GM12878 (cell line): ENCODE measurements at regions not wholly inside any gene's neighbourhood (a gene's known extent, or its start where the extent isn't known, plus 50 kb on each side); places are given as distances from the start of the nearest gene placed in this dataset.

ENCODE experiments used
- ATAC-seq: fragments of 200-7000 bp; cut with Tn5 transposase; 3 replicates; pipeline ENCODE4 v1.9.1; 2020; ENCODE audit warnings: mild to moderate bottlenecking, moderate library complexity
- BruUV-seq: library from RNA; stranded (reverse); fragments of 400-500 nt; replicated peaks from 2 replicates; lab custom pipeline; 2021; lab: Mats Ljungman, UMichigan
- CTCF ChIA-PET: fragments of 300-600 bp; sonication (Branson Sonifier 250); formaldehyde crosslinking; extraction: SDS; loops from one replicate; lab custom pipeline; 2021; ENCODE audit warnings: inconsistent platforms; lab: Yijun Ruan, JAX
- POLR2A ChIA-PET: fragments of 350-600 bp; formaldehyde crosslinking; extraction: SDS; loops from one replicate; lab custom pipeline; 2021; ENCODE audit warnings: inconsistent platforms; lab: Charles Lee
- RAD21 ChIA-PET: fragments of 300-600 bp; sonication (Branson Sonifier 250); formaldehyde crosslinking; loops from one replicate; lab custom pipeline; 2023; ENCODE audit warnings: antibody characterized with exemption; ENCODE audit not compliant: unreplicated experiment; lab: Charles Lee
- SMC1A ChIA-PET: fragments of 300-600 bp; sonication (Branson Sonifier 250); formaldehyde crosslinking; loops from one replicate; lab custom pipeline; 2023; ENCODE audit not compliant: unreplicated experiment, uncharacterized antibody; lab: Charles Lee
- DNase-seq: peaks from one replicate; pipeline ENCODE4 v3.0.0-alpha.2; 2011; ENCODE audit warnings: low read depth, low spot score
- FAIRE-seq: peaks from 3 replicates; lab custom pipeline; 2011; peaks lifted over from hg19 to GRCh38; lab: Jason Lieb, UNC
- H2AFZ ChIP-seq: 2 replicates; pipeline ENCODE4 v1.6.0; 2011; ENCODE audit warnings: low read depth, low read length, control low read depth; ENCODE audit not compliant: control insufficient read depth
- H3K27ac ChIP-seq: 2 replicates; pipeline ENCODE4 v1.5.1; 2011; ENCODE audit warnings: control low read depth; ENCODE audit not compliant: control insufficient read depth, insufficient read depth
- H3K27me3 ChIP-seq, 2 experiments: replicated peaks in 1 of 2; 2 replicates each; pipeline versions ENCODE4 v1.6.0 to v1.6.1; 2011; ENCODE audit warnings: low read length in 1 of 2; ENCODE audit not compliant: control insufficient read depth in 2 of 2, insufficient read depth in 2 of 2
- H3K36me3 ChIP-seq, 2 experiments: 2 replicates each; pipeline ENCODE4 v1.5.1; 2011; ENCODE audit warnings: low read length in 1 of 2; ENCODE audit not compliant: control insufficient read depth in 2 of 2, insufficient read depth in 2 of 2
- H3K4me1 ChIP-seq: 2 replicates; pipeline ENCODE4 v1.6.1; 2011; ENCODE audit warnings: mild to moderate bottlenecking, low read length, moderate library complexity, mixed read lengths; ENCODE audit not compliant: control insufficient read depth, insufficient read depth
- H3K4me2 ChIP-seq: 2 replicates; pipeline ENCODE4 v1.6.0; 2011; ENCODE audit warnings: control low read depth; ENCODE audit not compliant: control insufficient read depth, insufficient read depth
- H3K4me3 ChIP-seq: fragments of 200-600 bp; sonication (generic); 2 replicates; pipeline ENCODE4 v1.5.1; 2016
- H3K79me2 ChIP-seq: 2 replicates; pipeline ENCODE4 v1.6.0; 2011; ENCODE audit warnings: low read length; ENCODE audit not compliant: control insufficient read depth, insufficient read depth
- H3K9ac ChIP-seq: 2 replicates; pipeline ENCODE4 v1.8.0; 2011; ENCODE audit warnings: low read length, control low read depth, mixed read lengths; ENCODE audit not compliant: control insufficient read depth, insufficient read depth
- H3K9me3 ChIP-seq: replicated peaks from 3 replicates; pipeline ENCODE4 v1.5.1; 2011; ENCODE audit warnings: mild to moderate bottlenecking, low read length; ENCODE audit not compliant: control insufficient read depth, insufficient read depth
- H4K20me1 ChIP-seq: 2 replicates; pipeline ENCODE4 v1.6.0; 2011; ENCODE audit not compliant: control insufficient read depth, insufficient read depth
- ATF7 ChIP-seq: fragments of 450-650 bp; IDR thresholded peaks from 2 replicates; pipeline ENCODE4 v1.6.1; 2016; ENCODE audit warnings: low read depth, mild to moderate bottlenecking
- BACH1 ChIP-seq: fragments of 450-650 bp; IDR thresholded peaks from 2 replicates; pipeline ENCODE4 v1.6.1; 2017; ENCODE audit warnings: mild to moderate bottlenecking, borderline replicate concordance
- BHLHE40 ChIP-seq, 2 experiments: fragments of 450-650 bp in 1 of 2; IDR thresholded peaks; 2 replicates each; pipeline ENCODE4 v1.6.1; 2011 to 2017; ENCODE audit warnings: low read depth in 2 of 2, borderline replicate concordance in 1 of 2, improper control_type of control experiment in 1 of 2, low read length in 1 of 2, mild to moderate bottlenecking in 1 of 2
- IKZF1 ChIP-seq: fragments of 450-650 bp; conservative IDR thresholded peaks from 2 replicates; pipeline ENCODE4 v1.6.1; 2017; ENCODE audit warnings: antibody characterized with exemption, mild to moderate bottlenecking
- MEF2B ChIP-seq: fragments of 450-650 bp; IDR thresholded peaks from 2 replicates; pipeline ENCODE4 v1.6.1; 2018; ENCODE audit warnings: mild to moderate bottlenecking, moderate library complexity; ENCODE audit not compliant: partially characterized antibody, poor library complexity, severe bottlenecking
- MTA2 ChIP-seq: fragments of 450-650 bp; IDR thresholded peaks from 2 replicates; pipeline ENCODE4 v1.6.1; 2016; ENCODE audit warnings: low read depth, mild to moderate bottlenecking, moderate library complexity
- MYB ChIP-seq: fragments of 150-350 bp; IDR thresholded peaks from 2 replicates; pipeline ENCODE4 v1.6.1; 2014; ENCODE audit warnings: mild to moderate bottlenecking, low read depth, low read length, borderline replicate concordance
- NR2F1 ChIP-seq: fragments of 450-650 bp; conservative IDR thresholded peaks from 2 replicates; pipeline ENCODE4 v1.6.1; 2017; ENCODE audit warnings: mild to moderate bottlenecking
- PAX8 ChIP-seq: fragments of 450-650 bp; IDR thresholded peaks from 2 replicates; pipeline ENCODE4 v1.6.1; 2017; ENCODE audit warnings: mild to moderate bottlenecking, moderate library complexity
- RBBP5 ChIP-seq: fragments of 200-600 bp; sonication (generic); conservative IDR thresholded peaks from 2 replicates; pipeline ENCODE4 v1.6.1; 2016
- YY1 ChIP-seq: IDR thresholded peaks from 2 replicates; pipeline ENCODE4 v1.6.1; 2011; ENCODE audit warnings: low read depth, mild to moderate bottlenecking, low read length
- WGBS: methylation state at CpG from one replicate; pipeline ENCODE4 v1.1.6; 2016; ENCODE audit warnings: low lambda C conversion rate; ENCODE audit not compliant: insufficient replicate concordance, insufficient coverage; ENCODE audit errors: missing lambda C conversion rate; 5-methylcytosine and 5-hydroxymethylcytosine counted together
- in situ Hi-C: fragments of 300-500 bp; cut with MboI; formaldehyde crosslinking; loops from 9 replicates; pipeline ENCODE4 v1.14.3; 2018; ENCODE audit warnings: mixed read lengths
- intact Hi-C: fragments of 100-400 bp; cut with micrococcal nuclease; formaldehyde crosslinking; loops from one replicate; pipeline ENCODE4 v1.14.2; 2022; ENCODE audit not compliant: unreplicated experiment
- TF ChIP-seq, protein P1 (sequence below): fragments of 450-650 bp; IDR thresholded peaks from 2 replicates; pipeline ENCODE4 v1.6.1; 2017; ENCODE audit warnings: mild to moderate bottlenecking, moderate library complexity

DNA sequence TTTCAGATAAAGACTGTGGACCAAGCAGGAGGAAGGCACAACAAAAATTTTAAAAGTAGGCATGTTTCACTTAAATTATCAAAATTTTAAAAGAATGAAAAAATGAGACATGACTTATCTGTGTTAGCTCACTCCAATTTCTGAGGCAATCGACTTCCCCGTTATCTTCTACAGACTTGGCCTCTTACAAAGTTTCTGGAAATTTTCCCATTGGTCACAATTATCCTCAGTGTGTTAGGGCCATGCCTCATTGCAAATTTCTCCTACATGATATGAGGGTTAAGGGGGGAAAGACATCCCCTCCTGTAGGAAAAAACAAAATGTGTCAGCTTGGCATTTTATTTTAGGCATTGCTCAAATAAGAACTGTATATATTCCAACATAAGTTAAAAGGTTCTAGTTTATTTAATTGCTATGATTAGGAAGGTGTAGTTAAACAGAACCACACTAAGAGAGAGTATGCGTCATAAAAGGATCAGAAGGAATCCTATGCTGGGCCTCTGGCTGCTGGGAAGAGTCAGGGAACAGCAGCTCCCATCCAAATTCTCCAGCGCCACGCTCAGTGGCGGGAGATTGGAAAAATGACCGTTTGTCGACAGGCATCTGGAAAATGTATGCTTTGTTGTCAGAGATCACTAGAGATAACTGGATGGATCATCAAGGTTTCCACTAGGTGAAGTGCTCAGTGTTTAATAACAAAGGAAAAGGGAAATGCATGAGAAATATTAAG is 463.6 kb upstream of the NR2F2 start:
- Histone ChIP-seq H3K27ac (no peak overlapping the region), H3K9me3 (no peaks in the 10 kb centered on the region; the same call in 2 of the 3 replicates), H4K20me1 (no peaks in the 10 kb centered on the region), H3K9ac (no peak overlapping the region), H3K27me3 (no peaks in the 10 kb centered on the region), H2AFZ (no peak overlapping the region), H3K79me2 (no peaks in the 10 kb centered on the region), H3K4me3 (no peak overlapping the region), H3K4me2 (no peak overlapping the region), H3K4me1 (peaks cover 6% of the 10 kb centered on the region; the same call in 1 of the 2 replicates), H3K36me3 (no peaks in the 10 kb centered on the region)
- WGBS: 74% methylated on average over 8 of the region's 8 CpGs
- CTCF ChIA-PET: interaction anchor here (0.9 kb wide), 1 partner anchor 133 kb away, joined by 3 read pairs; no protein-coding TSS in a partner anchor
- ATAC-seq (no peak), DNase-seq (no peak), FAIRE-seq (no peak)
- TF ChIP-seq YY1: no peak
- no peak for TF ChIP-seq PAX8
- no peak for TF ChIP-seq BACH1
- in situ Hi-C loops: no loop called here
- no TSS peak for BruUV-seq
- RAD21 ChIA-PET: interaction anchor here (1.2 kb wide), 1 partner anchor 63 kb away, joined by 4 read pairs; no protein-coding TSS in a partner anchor
- SMC1A ChIA-PET: interaction anchor here (0.8 to 2.5 kb wide), 6 partner anchors 8 to 62 kb away, joined by 3 to 9 read pairs (median 3); no protein-coding TSS in a partner anchor
- intact Hi-C loops: loop anchor here (5.0 kb wide), 1 partner anchor 170 kb away; no protein-coding TSS in a partner anchor
- POLR2A ChIA-PET: no interaction called here

DNA sequence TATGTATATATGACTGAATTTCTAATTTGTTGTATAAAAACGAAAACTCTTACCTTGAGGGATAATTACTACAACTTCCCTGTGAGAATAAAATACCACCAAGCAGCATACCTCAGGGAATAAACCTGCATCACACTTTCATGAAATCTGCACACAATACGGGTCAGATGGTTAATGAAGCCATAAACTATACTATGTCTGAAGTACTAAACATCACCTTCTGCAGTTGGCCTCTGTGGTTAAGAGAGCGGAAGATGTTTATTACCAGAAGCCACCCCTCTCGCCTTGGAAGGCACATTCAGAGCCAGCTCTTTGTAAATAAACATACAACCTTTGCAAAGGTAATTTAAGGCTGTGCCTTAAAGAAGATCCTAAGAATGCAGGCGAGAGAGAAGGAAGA is 462.1 kb upstream of the NR2F2 start:
- Histone ChIP-seq H4K20me1 (no peaks in the 10 kb centered on the region), H3K4me2 (no peak overlapping the region), H3K9ac (no peak overlapping the region), H3K27me3 (no peaks in the 10 kb centered on the region), H3K27ac (no peak overlapping the region), H3K4me3 (no peak overlapping the region), H3K9me3 (no peaks in the 10 kb centered on the region; the same call in 2 of the 3 replicates), H3K4me1 (peaks cover 6% of the 10 kb centered on the region; the same call in 1 of the 2 replicates), H2AFZ (no peak overlapping the region), H3K79me2 (no peaks in the 10 kb centered on the region), H3K36me3 (no peaks in the 10 kb centered on the region)
- ChIA-PET RAD21 (interaction anchor here (0.6 to 1.2 kb wide), 4 partner anchors 168 to 609 kb away, joined by 3 read pairs; no protein-coding TSS in a partner anchor), CTCF (interaction anchor here (1.1 to 3.4 kb wide), 4 partner anchors 9 to 43 kb away, joined by 3 to 16 read pairs (median 4); no protein-coding TSS in a partner anchor), SMC1A (interaction anchor here (0.5 to 2.5 kb wide), 11 partner anchors 11 to 1213 kb away, joined by 3 to 17 read pairs (median 3); no protein-coding TSS in a partner anchor), POLR2A (no interaction called here)
- ATAC-seq: no peak
- in situ Hi-C loops: no loop called here
- intact Hi-C loops: loop anchor here (5.0 kb wide), 1 partner anchor 169 kb away; no protein-coding TSS in a partner anchor
- no peak for DNase-seq
- no peak for FAIRE-seq
- WGBS: 42% methylated on average over 5 of the region's 5 CpGs
- BruUV-seq: no TSS peak
- TF ChIP-seq RBBP5: no peak
- TF ChIP-seq ATF7: 0 out of 2 replicates have a peak, but pooled peaks have one; percentile 12
- TF ChIP-seq MTA2: peak; percentile 67; the same call in 1 of the 2 replicates
- TF ChIP-seq MEF2B: peak; percentile 65
- TF ChIP-seq, protein P1, sequence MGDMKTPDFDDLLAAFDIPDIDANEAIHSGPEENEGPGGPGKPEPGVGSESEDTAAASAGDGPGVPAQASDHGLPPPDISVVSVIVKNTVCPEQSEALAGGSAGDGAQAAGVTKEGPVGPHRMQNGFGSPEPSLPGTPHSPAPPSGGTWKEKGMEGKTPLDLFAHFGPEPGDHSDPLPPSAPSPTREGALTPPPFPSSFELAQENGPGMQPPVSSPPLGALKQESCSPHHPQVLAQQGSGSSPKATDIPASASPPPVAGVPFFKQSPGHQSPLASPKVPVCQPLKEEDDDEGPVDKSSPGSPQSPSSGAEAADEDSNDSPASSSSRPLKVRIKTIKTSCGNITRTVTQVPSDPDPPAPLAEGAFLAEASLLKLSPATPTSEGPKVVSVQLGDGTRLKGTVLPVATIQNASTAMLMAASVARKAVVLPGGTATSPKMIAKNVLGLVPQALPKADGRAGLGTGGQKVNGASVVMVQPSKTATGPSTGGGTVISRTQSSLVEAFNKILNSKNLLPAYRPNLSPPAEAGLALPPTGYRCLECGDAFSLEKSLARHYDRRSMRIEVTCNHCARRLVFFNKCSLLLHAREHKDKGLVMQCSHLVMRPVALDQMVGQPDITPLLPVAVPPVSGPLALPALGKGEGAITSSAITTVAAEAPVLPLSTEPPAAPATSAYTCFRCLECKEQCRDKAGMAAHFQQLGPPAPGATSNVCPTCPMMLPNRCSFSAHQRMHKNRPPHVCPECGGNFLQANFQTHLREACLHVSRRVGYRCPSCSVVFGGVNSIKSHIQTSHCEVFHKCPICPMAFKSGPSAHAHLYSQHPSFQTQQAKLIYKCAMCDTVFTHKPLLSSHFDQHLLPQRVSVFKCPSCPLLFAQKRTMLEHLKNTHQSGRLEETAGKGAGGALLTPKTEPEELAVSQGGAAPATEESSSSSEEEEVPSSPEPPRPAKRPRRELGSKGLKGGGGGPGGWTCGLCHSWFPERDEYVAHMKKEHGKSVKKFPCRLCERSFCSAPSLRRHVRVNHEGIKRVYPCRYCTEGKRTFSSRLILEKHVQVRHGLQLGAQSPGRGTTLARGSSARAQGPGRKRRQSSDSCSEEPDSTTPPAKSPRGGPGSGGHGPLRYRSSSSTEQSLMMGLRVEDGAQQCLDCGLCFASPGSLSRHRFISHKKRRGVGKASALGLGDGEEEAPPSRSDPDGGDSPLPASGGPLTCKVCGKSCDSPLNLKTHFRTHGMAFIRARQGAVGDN: peak; percentile 63; the same call in 1 of the 2 replicates
- TF ChIP-seq MYB: no peak
- peak in 1 of 2 experiments; percentile 49; a peak in 2 of 4 replicates for TF ChIP-seq BHLHE40 (IDR thresholded peaks at IDR 0.05; ENCODE audit: borderline replicate concordance in 1 of 2, low read depth in 2 of 2, low read length in 1 of 2)
- TF ChIP-seq IKZF1: 0 out of 2 replicates have a peak, but pooled peaks have one; percentile 25
- TF ChIP-seq NR2F1: peak; percentile 75
